ENCODE measurements at regions not wholly inside any gene's neighbourhood (a gene's known extent, or its start where the extent isn't known, plus 50 kb on each side); places are given as distances from the start of the nearest gene placed in this dataset.

DNA sequence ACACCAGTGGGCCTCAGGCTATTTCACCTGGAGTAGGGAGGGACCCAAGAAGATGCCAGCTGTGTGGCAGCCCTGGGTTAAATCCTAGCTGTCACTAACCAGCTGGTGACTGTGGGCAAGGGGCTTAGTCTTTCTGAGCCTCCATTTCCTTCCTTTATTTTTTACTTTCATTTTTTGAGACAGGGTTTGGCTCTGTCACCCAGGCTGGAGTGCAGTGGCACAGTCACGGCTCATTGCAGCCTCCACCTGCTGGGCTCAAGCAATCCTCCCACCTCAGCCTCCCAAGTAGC lies 108.0 kb upstream of the SMAD3 start:
- DNase-seq (ENCODE audit: low read depth) = no peak
- peaks cover 13% of the 10 kb centered on the region for H3K27me3 ChIP-seq (replicated peaks; ENCODE audit: control insufficient read depth, insufficient read depth, low read length)
- no peak overlapping the region for H3K4me3 ChIP-seq (ENCODE audit: low read length)
- H3K4me1 ChIP-seq (ENCODE audit: control insufficient read depth, insufficient read depth, low read length) = peaks cover 5% of the 10 kb centered on the region
- no peaks in the 10 kb centered on the region for H3K36me3 ChIP-seq (ENCODE audit: control insufficient read depth, insufficient read depth, low read length, severe bottlenecking)
- no peaks in the 10 kb centered on the region for H3K9me3 ChIP-seq (ENCODE audit: control insufficient read depth, low read length)
- no peak overlapping the region for H3K9ac ChIP-seq (ENCODE audit: low read length)

- peaks cover 18% of the 10 kb centered on the region for H3K27me3 ChIP-seq (replicated peaks; ENCODE audit: control insufficient read depth, insufficient read depth, low read length)
- no peaks in the 10 kb centered on the region for H3K36me3 ChIP-seq (ENCODE audit: control insufficient read depth, insufficient read depth, low read length, severe bottlenecking)
- H3K9ac ChIP-seq (ENCODE audit: low read length) = no peak overlapping the region
- no peak for DNase-seq (ENCODE audit: low read depth)
- no peak overlapping the region for H3K4me3 ChIP-seq (ENCODE audit: low read length)
- peaks cover 5% of the 10 kb centered on the region for H3K4me1 ChIP-seq (ENCODE audit: control insufficient read depth, insufficient read depth, low read length)
- no peaks in the 10 kb centered on the region for H3K9me3 ChIP-seq (ENCODE audit: control insufficient read depth, low read length)
These were observed 106.3 kb upstream of the SMAD3 start for GRCh38 chr15:66959066-66959465.

DNA sequence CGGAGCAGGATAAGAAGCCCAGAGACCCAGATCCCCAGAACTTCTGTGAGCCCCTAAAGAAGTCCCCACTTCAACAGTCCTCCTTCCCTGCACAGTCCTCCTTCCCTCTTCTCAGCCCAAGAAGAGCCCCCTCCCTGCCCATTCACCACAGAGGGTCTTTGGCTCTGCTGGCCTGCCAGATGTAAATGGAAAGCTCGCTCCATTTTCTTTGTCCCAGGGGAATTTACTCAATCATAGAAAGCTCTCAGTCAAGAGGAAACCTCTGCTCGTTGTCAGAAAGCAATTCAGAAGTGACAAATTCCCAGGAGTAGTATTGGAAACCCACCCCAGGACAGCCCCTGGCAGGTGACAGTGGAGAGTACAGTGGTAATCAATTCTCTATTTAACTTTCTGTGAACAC lies 105.5 kb upstream of the SMAD3 start:
- Histone ChIP-seq H3K4me3 (ENCODE audit: low read length) (no peak overlapping the region), H3K4me1 (ENCODE audit: control insufficient read depth, insufficient read depth, low read length) (peaks cover 5% of the 10 kb centered on the region), H3K9me3 (ENCODE audit: control insufficient read depth, low read length) (no peaks in the 10 kb centered on the region), H3K9ac (ENCODE audit: low read length) (no peak overlapping the region), H3K27me3 (replicated peaks; ENCODE audit: control insufficient read depth, insufficient read depth, low read length) (peaks cover 18% of the 10 kb centered on the region), H3K36me3 (ENCODE audit: control insufficient read depth, insufficient read depth, low read length, severe bottlenecking) (no peaks in the 10 kb centered on the region)
- no peak for DNase-seq (ENCODE audit: low read depth)

GRCh38 chr15:66960519-66960918 lies 104.9 kb upstream of the SMAD3 start:
- Histone ChIP-seq H3K9me3 (ENCODE audit: control insufficient read depth, low read length) (no peaks in the 10 kb centered on the region), H3K9ac (ENCODE audit: low read length) (no peak overlapping the region), H3K36me3 (ENCODE audit: control insufficient read depth, insufficient read depth, low read length, severe bottlenecking) (no peaks in the 10 kb centered on the region), H3K27me3 (replicated peaks; ENCODE audit: control insufficient read depth, insufficient read depth, low read length) (peaks cover 18% of the 10 kb centered on the region), H3K4me3 (ENCODE audit: low read length) (no peak overlapping the region), H3K4me1 (ENCODE audit: control insufficient read depth, insufficient read depth, low read length) (peaks cover 5% of the 10 kb centered on the region)
- no peak for DNase-seq (ENCODE audit: low read depth)

DNA sequence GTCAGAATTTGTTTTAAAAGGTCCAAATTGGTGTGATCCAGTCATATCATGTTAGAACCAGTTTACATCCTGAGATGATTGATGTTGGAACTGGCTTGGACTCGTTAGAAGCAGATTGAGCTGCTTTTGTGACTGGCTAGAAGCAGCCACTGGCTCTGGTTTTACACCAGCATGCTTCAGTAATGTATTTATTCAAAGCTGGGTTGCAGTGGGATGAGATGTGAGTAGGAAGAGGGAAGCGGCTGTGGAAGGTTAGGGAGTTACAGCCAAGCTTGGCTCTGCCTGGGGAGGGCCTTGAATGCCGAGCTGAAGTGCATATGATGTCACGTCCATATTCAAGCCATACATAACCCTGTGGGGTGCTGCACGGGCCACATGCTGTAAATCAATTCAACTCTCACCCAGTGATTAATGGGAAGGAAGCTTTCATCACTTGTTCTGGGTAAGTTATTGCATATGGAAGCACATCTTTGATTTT lies 104.0 kb upstream of the SMAD3 start:
- no peak overlapping the region for H3K9ac ChIP-seq (ENCODE audit: low read length)
- no peak overlapping the region for H3K4me3 ChIP-seq (ENCODE audit: low read length)
- no peak for DNase-seq (ENCODE audit: low read depth)
- peaks cover 18% of the 10 kb centered on the region for H3K27me3 ChIP-seq (replicated peaks; ENCODE audit: control insufficient read depth, insufficient read depth, low read length)
- H3K9me3 ChIP-seq (ENCODE audit: control insufficient read depth, low read length) = no peaks in the 10 kb centered on the region
- no peaks in the 10 kb centered on the region for H3K36me3 ChIP-seq (ENCODE audit: control insufficient read depth, insufficient read depth, low read length, severe bottlenecking)
- H3K4me1 ChIP-seq (ENCODE audit: control insufficient read depth, insufficient read depth, low read length) = peaks cover 5% of the 10 kb centered on the region

DNA sequence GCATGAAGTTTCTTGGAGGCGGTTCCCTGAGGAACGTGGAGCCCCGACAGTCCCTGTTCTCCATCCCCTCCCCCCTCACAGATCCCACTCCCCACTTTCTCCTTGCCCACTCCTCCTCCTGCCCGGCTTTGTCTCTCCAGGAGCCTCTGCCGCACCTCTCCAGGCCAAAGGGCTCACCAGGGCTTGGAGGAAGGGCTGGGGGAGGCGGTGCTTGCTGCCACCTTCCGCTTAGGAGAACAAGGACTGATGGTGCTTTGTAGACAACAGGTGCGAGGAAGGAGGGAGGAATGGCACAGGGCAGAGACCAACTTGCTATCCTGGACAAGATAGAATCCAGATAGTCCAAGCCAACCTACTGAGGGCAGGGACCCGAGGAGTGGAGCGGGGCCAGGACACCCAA lies 103.5 kb upstream of the SMAD3 start:
- no peak overlapping the region for H3K4me3 ChIP-seq (ENCODE audit: low read length)

GRCh38 chr15:66962522-66962921 lies 102.9 kb upstream of the SMAD3 start:
- Histone ChIP-seq H3K9ac (ENCODE audit: low read length) (no peak overlapping the region), H3K36me3 (ENCODE audit: control insufficient read depth, insufficient read depth, low read length, severe bottlenecking) (no peaks in the 10 kb centered on the region), H3K4me3 (ENCODE audit: low read length) (no peak overlapping the region), H3K27me3 (replicated peaks; ENCODE audit: control insufficient read depth, insufficient read depth, low read length) (peaks cover 18% of the 10 kb centered on the region), H3K4me1 (ENCODE audit: control insufficient read depth, insufficient read depth, low read length) (peaks cover 5% of the 10 kb centered on the region), H3K9me3 (ENCODE audit: control insufficient read depth, low read length) (no peaks in the 10 kb centered on the region)
- DNase-seq (ENCODE audit: low read depth) = no peak

More for the DNA sequence above, 103.5 kb upstream of the SMAD3 start:
- no peak overlapping the region for H3K9ac ChIP-seq (ENCODE audit: low read length)
- no peak for DNase-seq (ENCODE audit: low read depth)
- no peaks in the 10 kb centered on the region for H3K36me3 ChIP-seq (ENCODE audit: control insufficient read depth, insufficient read depth, low read length, severe bottlenecking)
- peaks cover 18% of the 10 kb centered on the region for H3K27me3 ChIP-seq (replicated peaks; ENCODE audit: control insufficient read depth, insufficient read depth, low read length)
- H3K4me1 ChIP-seq (ENCODE audit: control insufficient read depth, insufficient read depth, low read length) = peaks cover 5% of the 10 kb centered on the region
- no peaks in the 10 kb centered on the region for H3K9me3 ChIP-seq (ENCODE audit: control insufficient read depth, low read length)

- Histone ChIP-seq H3K9ac (ENCODE audit: low read length) (no peak overlapping the region), H3K4me3 (ENCODE audit: low read length) (no peak overlapping the region), H3K27me3 (replicated peaks; ENCODE audit: control insufficient read depth, insufficient read depth, low read length) (peaks cover 18% of the 10 kb centered on the region)
These were observed 102.3 kb upstream of the SMAD3 start for GRCh38 chr15:66963084-66963483.

GRCh38 chr15:66963710-66964109 lies 101.7 kb upstream of the SMAD3 start:
- no peak overlapping the region for H3K9ac ChIP-seq (ENCODE audit: low read length)
- H3K4me1 ChIP-seq (ENCODE audit: control insufficient read depth, insufficient read depth, low read length) = peaks cover 5% of the 10 kb centered on the region
- H3K9me3 ChIP-seq (ENCODE audit: control insufficient read depth, low read length) = no peaks in the 10 kb centered on the region
- no peak overlapping the region for H3K4me3 ChIP-seq (ENCODE audit: low read length)
- DNase-seq (ENCODE audit: low read depth) = no peak
- H3K27me3 ChIP-seq (replicated peaks; ENCODE audit: control insufficient read depth, insufficient read depth, low read length) = peaks cover 18% of the 10 kb centered on the region
- no peaks in the 10 kb centered on the region for H3K36me3 ChIP-seq (ENCODE audit: control insufficient read depth, insufficient read depth, low read length, severe bottlenecking)

More at GRCh38 chr15:66963084-66963483, 102.3 kb upstream of the SMAD3 start:
- H3K36me3 ChIP-seq (ENCODE audit: control insufficient read depth, insufficient read depth, low read length, severe bottlenecking) = no peaks in the 10 kb centered on the region
- DNase-seq (ENCODE audit: low read depth) = no peak
- H3K4me1 ChIP-seq (ENCODE audit: control insufficient read depth, insufficient read depth, low read length) = peaks cover 5% of the 10 kb centered on the region
- H3K9me3 ChIP-seq (ENCODE audit: control insufficient read depth, low read length) = no peaks in the 10 kb centered on the region

GRCh38 chr15:66964111-66964738 lies 101.2 kb upstream of the SMAD3 start:
- H3K4me1 ChIP-seq (ENCODE audit: control insufficient read depth, insufficient read depth, low read length) = peaks cover 5% of the 10 kb centered on the region
- no peak for DNase-seq (ENCODE audit: low read depth)
- H3K27me3 ChIP-seq (replicated peaks; ENCODE audit: control insufficient read depth, insufficient read depth, low read length) = peaks cover 17% of the 10 kb centered on the region
- no peaks in the 10 kb centered on the region for H3K36me3 ChIP-seq (ENCODE audit: control insufficient read depth, insufficient read depth, low read length, severe bottlenecking)
- no peak overlapping the region for H3K9ac ChIP-seq (ENCODE audit: low read length)
- H3K4me3 ChIP-seq (ENCODE audit: low read length) = no peak overlapping the region
- H3K9me3 ChIP-seq (ENCODE audit: control insufficient read depth, low read length) = no peaks in the 10 kb centered on the region

DNA sequence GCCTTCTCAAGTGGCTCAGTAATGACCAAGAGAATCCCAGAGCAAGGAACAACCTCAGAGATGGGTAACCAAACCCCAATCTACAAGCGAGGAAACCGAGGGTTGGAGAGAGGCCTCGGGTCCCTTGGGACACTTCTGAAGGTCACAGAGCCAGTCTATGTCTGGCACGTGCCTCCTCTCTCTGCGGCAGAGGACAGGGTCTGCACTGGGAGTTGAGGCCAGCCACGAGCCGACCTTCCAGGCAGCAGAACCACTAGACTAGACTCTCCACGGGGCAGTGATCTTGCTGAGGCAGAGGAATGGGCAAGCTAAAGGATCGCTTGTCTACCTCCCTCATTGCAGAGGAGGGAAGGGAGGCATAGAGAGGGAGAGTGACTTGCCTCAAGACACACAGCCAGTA lies 100.6 kb upstream of the SMAD3 start:
- Histone ChIP-seq H3K27me3 (replicated peaks; ENCODE audit: control insufficient read depth, insufficient read depth, low read length) (peaks cover 11% of the 10 kb centered on the region), H3K9me3 (ENCODE audit: control insufficient read depth, low read length) (no peaks in the 10 kb centered on the region), H3K36me3 (ENCODE audit: control insufficient read depth, insufficient read depth, low read length, severe bottlenecking) (no peaks in the 10 kb centered on the region), H3K4me1 (ENCODE audit: control insufficient read depth, insufficient read depth, low read length) (peaks cover 5% of the 10 kb centered on the region), H3K9ac (ENCODE audit: low read length) (no peak overlapping the region), H3K4me3 (ENCODE audit: low read length) (no peak overlapping the region)
- no peak for DNase-seq (ENCODE audit: low read depth)
